H9 (cell line): ENCODE measurements at regions not wholly inside any gene's neighbourhood (a gene's known extent, or its start where the extent isn't known, plus 50 kb on each side); places are given as distances from the start of the nearest gene placed in this dataset.
"Not testable (repeated sequence)": the region's sequence is repeated elsewhere in the genome, so short reads cannot be mapped to it uniquely, and the experiment has no call there.

ENCODE experiments used
- DNase-seq: peaks from one replicate; pipeline ENCODE4 v3.0.0-alpha.2; 2017
- H2AFZ ChIP-seq: one replicate; pipeline ENCODE4 v1.6.1; 2013; ENCODE audit warnings: mild to moderate bottlenecking, low read length, control low read depth, moderate library complexity
- H2AK5ac ChIP-seq: 2 replicates; pipeline ENCODE4 v1.6.1; 2013; ENCODE audit warnings: low read length, control low read depth, mixed read lengths; ENCODE audit not compliant: insufficient read length
- H2BK120ac ChIP-seq: one replicate; pipeline ENCODE4 v1.6.1; 2013; ENCODE audit warnings: low read depth, mild to moderate bottlenecking, low read length, control low read depth, inconsistent platforms; ENCODE audit not compliant: poor library complexity, severe bottlenecking
- H2BK12ac ChIP-seq: 2 replicates; pipeline ENCODE4 v1.6.1; 2013; ENCODE audit warnings: low read length, control low read depth, mixed read lengths, low read depth; ENCODE audit not compliant: insufficient read length
- H2BK15ac ChIP-seq: 2 replicates; pipeline ENCODE4 v1.6.1; 2013; ENCODE audit warnings: low read depth, low read length, control low read depth
- H2BK20ac ChIP-seq: one replicate; pipeline ENCODE4 v1.6.1; 2013; ENCODE audit warnings: low read depth, mild to moderate bottlenecking, low read length, control low read depth, inconsistent platforms; ENCODE audit not compliant: poor library complexity, severe bottlenecking
- H2BK5ac ChIP-seq: 2 replicates; pipeline ENCODE4 v1.6.1; 2013; ENCODE audit warnings: low read length, control low read depth, mixed read lengths; ENCODE audit not compliant: insufficient read length
- H3K14ac ChIP-seq: 2 replicates; pipeline ENCODE4 v1.6.1; 2013; ENCODE audit warnings: low read length, control low read depth; ENCODE audit not compliant: insufficient read depth
- H3K18ac ChIP-seq: 2 replicates; pipeline ENCODE4 v1.6.1; 2013; ENCODE audit warnings: low read depth, mild to moderate bottlenecking, mixed read lengths, low read length, control low read depth; ENCODE audit not compliant: insufficient read length
- H3K23ac ChIP-seq: 2 replicates; pipeline ENCODE4 v1.6.1; 2013; ENCODE audit warnings: low read length, control low read depth, mixed read lengths, low read depth; ENCODE audit not compliant: insufficient read length
- H3K23me2 ChIP-seq: 2 replicates; pipeline ENCODE4 v1.6.1; 2013; ENCODE audit warnings: low read depth, mild to moderate bottlenecking, mixed read lengths, low read length, control low read depth; ENCODE audit not compliant: insufficient read length, poor library complexity, severe bottlenecking
- H3K27ac ChIP-seq: 2 replicates; pipeline ENCODE4 v1.5.1; 2013; ENCODE audit warnings: low read length, control low read depth, mixed read lengths, low read depth; ENCODE audit not compliant: insufficient read length
- H3K27me3 ChIP-seq: 2 replicates; pipeline ENCODE4 v1.6.1; 2013; ENCODE audit warnings: low read length, control low read depth, inconsistent platforms; ENCODE audit not compliant: insufficient read depth
- H3K4ac ChIP-seq: 2 replicates; pipeline ENCODE4 v1.6.1; 2013; ENCODE audit warnings: low read depth, mild to moderate bottlenecking, control low read depth, inconsistent platforms, low read length, moderate library complexity
- H3K4me1 ChIP-seq: 2 replicates; pipeline ENCODE4 v1.6.1; 2013; ENCODE audit warnings: low read length, control low read depth, inconsistent platforms; ENCODE audit not compliant: insufficient read depth
- H3K4me2 ChIP-seq: 2 replicates; pipeline ENCODE4 v1.6.1; 2013; ENCODE audit warnings: low read length, control low read depth, mixed read lengths; ENCODE audit not compliant: insufficient read length, insufficient read depth
- H3K56ac ChIP-seq: 2 replicates; pipeline ENCODE4 v1.6.1; 2013; ENCODE audit warnings: low read depth, mild to moderate bottlenecking, mixed read lengths, low read length, control low read depth; ENCODE audit not compliant: insufficient read length
- H3K79me1 ChIP-seq: 2 replicates; pipeline ENCODE4 v1.6.1; 2013; ENCODE audit warnings: low read depth, mild to moderate bottlenecking, moderate library complexity, low read length, control low read depth, inconsistent platforms; ENCODE audit not compliant: insufficient read depth, poor library complexity, severe bottlenecking
- H3K79me2 ChIP-seq: 2 replicates; pipeline ENCODE4 v1.6.1; 2013; ENCODE audit warnings: low read length, control low read depth, inconsistent platforms; ENCODE audit not compliant: insufficient read depth
- H3K9ac ChIP-seq: 2 replicates; pipeline ENCODE4 v1.6.1; 2013; ENCODE audit warnings: low read length, control low read depth, mixed read lengths; ENCODE audit not compliant: insufficient read length; ENCODE audit errors: extremely low read depth
- H3K9me3 ChIP-seq: one replicate; pipeline ENCODE4 v1.6.1; 2013; ENCODE audit warnings: low read depth, low read length, inconsistent platforms; ENCODE audit not compliant: control insufficient read depth
- H3T11ph ChIP-seq: one replicate; pipeline ENCODE4 v1.6.1; 2013; ENCODE audit warnings: mild to moderate bottlenecking, low read length, control low read depth, inconsistent platforms
- H4K20me1 ChIP-seq: one replicate; pipeline ENCODE4 v1.6.1; 2013; ENCODE audit not compliant: control insufficient read depth, insufficient read length, insufficient read depth
- H4K5ac ChIP-seq: 2 replicates; pipeline ENCODE4 v1.6.1; 2013; ENCODE audit warnings: low read depth, mild to moderate bottlenecking, mixed read lengths, low read length, control low read depth; ENCODE audit not compliant: insufficient read length
- H4K8ac ChIP-seq: replicated peaks from 2 replicates; pipeline ENCODE4 v1.6.1; 2013; ENCODE audit warnings: low read length, control low read depth, mixed read lengths, low read depth; ENCODE audit not compliant: insufficient read length
- H4K91ac ChIP-seq: 2 replicates; pipeline ENCODE4 v1.6.1; 2013; ENCODE audit warnings: low read depth, mild to moderate bottlenecking, moderate library complexity, mixed read lengths, low read length, control low read depth; ENCODE audit not compliant: insufficient read length
- H3K27ac Mint-ChIP-seq, 3 experiments: 2 replicates in 2 of 3; 3 replicates in 1 of 3; pipeline ENCODE4 v1.8.0; 2020 to 2021; ENCODE audit warnings: mixed read lengths in 3 of 3, mild to moderate bottlenecking in 1 of 3, moderate library complexity in 1 of 3
- H3K27me3 Mint-ChIP-seq: 2 replicates; pipeline ENCODE4 v1.8.0; 2021; ENCODE audit warnings: low read depth, mild to moderate bottlenecking, moderate library complexity, mixed read lengths
- H3K36me3 Mint-ChIP-seq, 3 experiments: 2 replicates in 2 of 3; 3 replicates in 1 of 3; pipeline ENCODE4 v1.8.0; 2020 to 2021; ENCODE audit warnings: low read depth in 3 of 3, mixed read lengths in 3 of 3; ENCODE audit not compliant: insufficient read depth in 1 of 3
- H3K4me1 Mint-ChIP-seq, 2 experiments: 2 replicates each; pipeline ENCODE4 v1.8.0; 2020; ENCODE audit warnings: mixed read lengths in 2 of 2
- H3K4me3 Mint-ChIP-seq, 2 experiments: 2 replicates in 1 of 2; 3 replicates in 1 of 2; pipeline ENCODE4 v1.8.0; 2020 to 2021; ENCODE audit warnings: mild to moderate bottlenecking in 2 of 2, mixed read lengths in 2 of 2, moderate library complexity in 1 of 2
- H3K9me3 Mint-ChIP-seq, 2 experiments: 2 replicates in 1 of 2; 3 replicates in 1 of 2; pipeline ENCODE4 v1.8.0; 2020; ENCODE audit warnings: mild to moderate bottlenecking in 2 of 2, mixed read lengths in 2 of 2, moderate library complexity in 1 of 2
- CTCF ChIP-seq: fragments of 200-600 bp; sonication (generic); conservative IDR thresholded peaks from 3 replicates; pipeline ENCODE4 v1.8.0; 2021; ENCODE audit warnings: antibody characterized with exemption, mild to moderate bottlenecking
- WGBS: extraction: QIAGEN DNeasy Blood & Tissue Kit; methylation state at CpG from one replicate; pipeline ENCODE4 v1.1.7; 2013; ENCODE audit warnings: missing lambda C conversion rate, low lambda C conversion rate, mixed read lengths; ENCODE audit not compliant: insufficient read length; ENCODE audit errors: extremely low coverage; 5-methylcytosine and 5-hydroxymethylcytosine counted together

- WGBS: no CpG with 5 or more reads among the region's 8 CpGs
- Mint-ChIP-seq H3K27ac (no peak overlapping the region), H3K4me1 (peaks cover 10% of the 10 kb centered on the region in 2 experiments)
Measured at GRCh38 chr7:29637374-29637773, 73.7 kb downstream of the PRR15 start.

DNA sequence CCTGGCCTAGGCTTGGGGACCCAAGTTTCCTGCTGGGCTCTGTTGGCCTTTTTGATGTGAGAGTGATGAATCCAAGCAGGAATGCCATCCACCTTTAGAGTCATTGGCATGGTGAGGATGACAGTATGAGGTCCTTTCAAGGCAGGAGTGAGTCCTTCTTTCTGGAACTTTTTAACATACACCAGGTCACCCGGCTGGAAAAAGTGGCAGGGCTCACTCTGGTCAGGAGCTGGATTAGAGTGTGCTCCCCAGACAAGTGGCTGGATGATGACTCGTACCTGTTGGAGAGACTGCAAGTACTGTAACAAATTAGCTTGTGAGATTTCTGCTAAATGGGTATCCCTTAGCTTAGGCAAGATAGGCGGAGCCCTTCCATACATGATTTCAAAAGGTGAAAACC lies 75.2 kb downstream of the PRR15 start:
- not testable (repeated sequence) for H2BK5ac ChIP-seq, H3K36me3 Mint-ChIP-seq, H3T11ph ChIP-seq, H2AK5ac ChIP-seq, H4K5ac ChIP-seq, H3K23ac ChIP-seq, H4K20me1 ChIP-seq, H3K27me3 Mint-ChIP-seq, H3K79me1 ChIP-seq, H3K4me3 Mint-ChIP-seq, H2AFZ ChIP-seq, H3K9ac ChIP-seq, H3K9me3 Mint-ChIP-seq, H3K4ac ChIP-seq, H2BK20ac ChIP-seq, H3K9me3 ChIP-seq, H3K23me2 ChIP-seq, H3K4me1 ChIP-seq, H4K8ac ChIP-seq, H2BK120ac ChIP-seq, H2BK12ac ChIP-seq, DNase-seq, H3K14ac ChIP-seq, H3K27me3 ChIP-seq, H3K27ac ChIP-seq, H3K27ac Mint-ChIP-seq, H2BK15ac ChIP-seq, H3K18ac ChIP-seq, H3K56ac ChIP-seq, H3K79me2 ChIP-seq, H3K4me2 ChIP-seq, H4K91ac ChIP-seq
- peaks cover 10% of the 10 kb centered on the region in 2 experiments for H3K4me1 Mint-ChIP-seq
- no CpG with 5 or more reads among the region's 3 CpGs for WGBS

More at GRCh38 chr7:29637374-29637773, 73.7 kb downstream of the PRR15 start:
- no peak overlapping the region for H3K9ac ChIP-seq
- H2BK15ac ChIP-seq: no peak overlapping the region
- H2AFZ ChIP-seq: no peak overlapping the region
- no peaks in the 10 kb centered on the region for H3K9me3 Mint-ChIP-seq
- no peak overlapping the region for H3T11ph ChIP-seq
- H3K18ac ChIP-seq: no peak overlapping the region
- H3K27me3 Mint-ChIP-seq: no peaks in the 10 kb centered on the region
- no peaks in the 10 kb centered on the region for H3K36me3 Mint-ChIP-seq
- H4K91ac ChIP-seq: no peak overlapping the region
- H3K14ac ChIP-seq: no peak overlapping the region
- no peak for DNase-seq
- H2BK120ac ChIP-seq: no peak overlapping the region
- H3K4me3 Mint-ChIP-seq: no peak overlapping the region
- H3K23ac ChIP-seq: no peak overlapping the region
- no peak overlapping the region for H3K4ac ChIP-seq
- H2BK20ac ChIP-seq: no peak overlapping the region
- no peak overlapping the region for H4K8ac ChIP-seq
- no peaks in the 10 kb centered on the region for H3K9me3 ChIP-seq
- H3K4me2 ChIP-seq: no peak overlapping the region
- H3K4me1 ChIP-seq: no peaks in the 10 kb centered on the region
- H3K27ac ChIP-seq: no peak overlapping the region
- no peak overlapping the region for H4K5ac ChIP-seq
- no peak for TF ChIP-seq CTCF
- H3K27me3 ChIP-seq: no peaks in the 10 kb centered on the region
- no peak overlapping the region for H2BK5ac ChIP-seq
- no peaks in the 10 kb centered on the region for H3K79me2 ChIP-seq
- no peak overlapping the region for H3K56ac ChIP-seq
- no peak overlapping the region for H2BK12ac ChIP-seq
- H4K20me1 ChIP-seq: no peaks in the 10 kb centered on the region
- no peaks in the 10 kb centered on the region for H3K23me2 ChIP-seq
- H3K79me1 ChIP-seq: no peaks in the 10 kb centered on the region
- H2AK5ac ChIP-seq: no peak overlapping the region
